Heart right ventricle (tissue), 16 donors: ENCODE measurements at regions not wholly inside any gene's neighbourhood (a gene's known extent, or its start where the extent isn't known, plus 50 kb on each side); places are given as distances from the start of the nearest gene placed in this dataset.

Experiments
- ATAC-seq, 8 donors: fragments of 200-7000 bp; cut with Tn5 transposase; one replicate each; pipeline ENCODE4 v1.9.1; 2020; ENCODE audit warnings: mild to moderate bottlenecking in 8 of 8, moderate library complexity in 8 of 8, moderate number of reproducible peaks in 1 of 8
- DNase-seq, 2 donors: peaks; one replicate each; pipeline ENCODE4 v3.0.0-alpha.2; 2020
- H3K27ac ChIP-seq, 10 donors: fragments of 200-600 bp; sonication (generic) in 2 of 10; one replicate each; pipeline versions ENCODE4 v1.5.0 to v1.8.0; 2020 to 2022; ENCODE audit warnings: mild to moderate bottlenecking in 3 of 10
- H3K27me3 ChIP-seq, 7 donors: fragments of 200-600 bp; one replicate each; pipeline ENCODE4 v1.8.0; 2021 to 2022; ENCODE audit warnings: mild to moderate bottlenecking in 2 of 7
- H3K36me3 ChIP-seq, 9 donors: fragments of 200-600 bp; sonication (generic) in 1 of 9; one replicate each; pipeline versions ENCODE4 v1.5.0 to v1.8.0; 2020 to 2022; ENCODE audit warnings: mild to moderate bottlenecking in 2 of 9
- H3K4me1 ChIP-seq, 9 donors: fragments of 200-600 bp; sonication (generic) in 1 of 9; one replicate each; pipeline versions ENCODE4 v1.5.0 to v1.8.0; 2020 to 2022; ENCODE audit warnings: mild to moderate bottlenecking in 4 of 9
- H3K4me3 ChIP-seq, 10 donors: fragments of 200-600 bp; sonication (generic) in 2 of 10; one replicate each; pipeline versions ENCODE4 v1.5.0 to v1.8.0; 2020 to 2022; ENCODE audit warnings: mild to moderate bottlenecking in 7 of 10, moderate library complexity in 2 of 10
- H3K9me3 ChIP-seq, 11 donors: fragments of 200-600 bp in 10 of 11; sonication (generic) in 2 of 11; one replicate each; pipeline versions ENCODE4 v1.5.0 to v1.8.0; 2013 to 2022; ENCODE audit warnings: mild to moderate bottlenecking in 2 of 11, control low read depth in 1 of 11, moderate library complexity in 1 of 11
- WGBS, 2 donors: extraction: QIAGEN DNeasy Blood & Tissue Kit; methylation state at CpG; one replicate each; pipeline ENCODE4 v1.1.7; 2013; ENCODE audit warnings: inconsistent platforms in 1 of 2; 5-methylcytosine and 5-hydroxymethylcytosine counted together
- intact Hi-C, 10 donors: fragments of 100-400 bp; cut with DNase I; formaldehyde crosslinking; loops; one replicate each; pipeline versions ENCODE4 v1.11.1 to v1.14.2; 2022
- TF ChIP-seq, protein P1 (sequence below), 9 donors: fragments of 200-600 bp; sonication (generic) in 2 of 9; IDR thresholded peaks; one replicate each; pipeline versions ENCODE4 v1.5.0 to v1.8.0; 2021 to 2022; ENCODE audit warnings: antibody characterized with exemption in 9 of 9, mild to moderate bottlenecking in 5 of 9, moderate library complexity in 1 of 9
- donor health status: Arrhythmogenic right ventricular cardiomyopathy.
- donor health status: ischemic (EF 13 %, LVEDD 7.1; RV severe dilation, severe dysfunction).
- donor health status: healthy with polysubstance abuse.
- donor health status: DM: no; HTN: yes; CAD: no.
- donor health status: DM: no; HTN: no; CAD: no.
- donor health status: ischemic (EF 25% LVEDD 6.9; RV normal size, moderate dysfunction).
- donor health status: ischemic (EF 25% LVEDD 5.7; RV mildly dilated, moderate dysfunction).
- donor health status: healthy.
- donor health status: DM: yes; HTN: yes; CAD: no.
- donor health status: Ischemic cardiomyopathy.
- donor health status: ischemic (EF 35%, LVEDD 5.7; RV mildly dilated, moderate dysfunction).
- donor health status: nonischemic (EF 11% LVEDD 7.7; RV severe dilation, severe dysfunction).
- donor health status: DM: yes; HTN: yes; CAD: no.
- donor health status: PGD.
- donor health status: ischemic (EF 29% LVEDD 5.4; RV normal size, mild dysfunction).
- donor health status: nonischemic (EF 23%, LVEDD 6.1; RV moderate dilation, normal function).

DNA sequence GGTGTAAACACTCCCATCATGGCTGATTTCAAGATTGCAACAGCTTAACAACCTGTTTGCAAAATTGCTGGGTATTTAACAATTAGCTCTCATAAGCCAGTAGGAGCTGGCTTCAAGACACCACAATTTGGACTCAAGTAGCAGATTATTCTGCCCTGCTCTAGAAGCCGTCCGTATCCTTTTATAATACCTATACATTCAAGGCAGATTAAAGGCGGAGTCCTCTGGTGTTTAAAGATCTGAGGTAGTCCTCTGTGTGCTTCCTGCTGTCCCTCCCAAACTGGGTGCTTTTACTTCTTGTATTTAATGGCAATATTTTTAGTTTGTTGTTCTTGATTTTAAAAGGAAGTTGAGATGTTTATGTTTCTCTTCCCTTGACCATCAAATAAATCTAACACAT, 62.2 kb upstream of the SOX4 start:
- no peak for ATAC-seq
- intact Hi-C loops: no loop called here
- DNase-seq: no peak
- Histone ChIP-seq H3K4me3 (no peak overlapping the region), H3K36me3 (no peaks in the 10 kb centered on the region), H3K27me3 (no peaks in the 10 kb centered on the region), H3K9me3 (no peaks in the 10 kb centered on the region), H3K27ac (no peak overlapping the region), H3K4me1 (no peaks in the 10 kb centered on the region)
- WGBS, 2 donors: 75 to 95% methylated on average over 3 of the region's 3 CpGs
- TF ChIP-seq, protein P1, sequence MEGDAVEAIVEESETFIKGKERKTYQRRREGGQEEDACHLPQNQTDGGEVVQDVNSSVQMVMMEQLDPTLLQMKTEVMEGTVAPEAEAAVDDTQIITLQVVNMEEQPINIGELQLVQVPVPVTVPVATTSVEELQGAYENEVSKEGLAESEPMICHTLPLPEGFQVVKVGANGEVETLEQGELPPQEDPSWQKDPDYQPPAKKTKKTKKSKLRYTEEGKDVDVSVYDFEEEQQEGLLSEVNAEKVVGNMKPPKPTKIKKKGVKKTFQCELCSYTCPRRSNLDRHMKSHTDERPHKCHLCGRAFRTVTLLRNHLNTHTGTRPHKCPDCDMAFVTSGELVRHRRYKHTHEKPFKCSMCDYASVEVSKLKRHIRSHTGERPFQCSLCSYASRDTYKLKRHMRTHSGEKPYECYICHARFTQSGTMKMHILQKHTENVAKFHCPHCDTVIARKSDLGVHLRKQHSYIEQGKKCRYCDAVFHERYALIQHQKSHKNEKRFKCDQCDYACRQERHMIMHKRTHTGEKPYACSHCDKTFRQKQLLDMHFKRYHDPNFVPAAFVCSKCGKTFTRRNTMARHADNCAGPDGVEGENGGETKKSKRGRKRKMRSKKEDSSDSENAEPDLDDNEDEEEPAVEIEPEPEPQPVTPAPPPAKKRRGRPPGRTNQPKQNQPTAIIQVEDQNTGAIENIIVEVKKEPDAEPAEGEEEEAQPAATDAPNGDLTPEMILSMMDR (IDR thresholded peaks at IDR 0.05): no peak

DNA sequence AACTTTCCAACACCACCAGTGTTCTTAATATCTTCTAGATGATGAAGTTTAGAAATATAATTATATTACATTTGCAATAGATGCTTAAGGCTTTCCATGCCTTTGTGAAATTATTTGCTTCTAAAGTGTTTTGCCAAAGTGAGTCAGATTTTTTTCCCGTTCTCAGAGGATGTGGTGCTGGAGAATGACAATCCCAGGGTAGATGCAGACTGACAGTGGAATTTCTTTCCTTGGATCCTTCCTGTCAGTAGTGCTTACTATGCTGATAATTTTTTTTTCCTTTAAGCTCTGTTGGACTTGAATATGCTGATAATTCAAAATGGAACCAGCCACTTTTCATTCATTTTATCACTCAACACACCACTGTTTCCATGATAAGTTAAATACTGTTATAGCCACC, 59.9 kb upstream of the SOX4 start:
- Histone ChIP-seq H3K4me3 (no peak overlapping the region), H3K9me3 (no peaks in the 10 kb centered on the region), H3K4me1 (no peaks in the 10 kb centered on the region), H3K36me3 (no peaks in the 10 kb centered on the region), H3K27ac (no peak overlapping the region), H3K27me3 (no peaks in the 10 kb centered on the region)
- ATAC-seq (no peak), DNase-seq (no peak)
- 39 to 66% methylated on average over 1 of the region's 1 CpG for WGBS, 2 donors
- TF ChIP-seq, protein P1 (IDR thresholded peaks at IDR 0.05): no peak
- intact Hi-C loops: no loop called here

DNA sequence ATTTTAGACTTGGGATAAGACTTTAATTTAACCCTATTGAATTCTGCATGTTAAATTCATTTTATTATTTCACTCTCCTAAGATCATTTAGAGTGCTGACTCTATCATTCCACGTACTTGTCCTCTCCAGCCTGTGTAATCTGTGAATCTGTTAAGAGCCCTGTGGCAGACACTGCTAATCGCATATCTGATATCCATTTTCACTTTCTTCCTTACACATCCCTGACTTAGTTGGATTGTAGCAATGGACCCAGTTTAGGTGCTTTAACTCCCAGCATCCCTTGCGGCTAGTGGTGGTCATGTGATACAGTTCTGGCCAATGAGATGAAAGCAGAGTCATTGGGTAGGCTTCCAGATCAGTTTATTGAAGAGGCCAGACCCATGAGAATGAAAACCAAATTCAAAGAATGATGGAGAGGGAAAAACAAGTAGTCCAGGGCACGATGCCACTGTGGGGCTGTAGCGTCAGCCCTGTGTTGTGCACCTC, 57.2 kb upstream of the SOX4 start:
- Histone ChIP-seq H3K27me3 (no peaks in the 10 kb centered on the region), H3K36me3 (no peaks in the 10 kb centered on the region), H3K27ac (no peak overlapping the region), H3K4me3 (no peak overlapping the region), H3K4me1 (no peaks in the 10 kb centered on the region), H3K9me3 (no peaks in the 10 kb centered on the region)
- DNase-seq: no peak
- no peak for ATAC-seq
- 96% methylated on average over 5 of the region's 5 CpGs for WGBS, 2 donors
- intact Hi-C loops: no loop called here
- TF ChIP-seq, protein P1 (IDR thresholded peaks at IDR 0.05): no peak

DNA sequence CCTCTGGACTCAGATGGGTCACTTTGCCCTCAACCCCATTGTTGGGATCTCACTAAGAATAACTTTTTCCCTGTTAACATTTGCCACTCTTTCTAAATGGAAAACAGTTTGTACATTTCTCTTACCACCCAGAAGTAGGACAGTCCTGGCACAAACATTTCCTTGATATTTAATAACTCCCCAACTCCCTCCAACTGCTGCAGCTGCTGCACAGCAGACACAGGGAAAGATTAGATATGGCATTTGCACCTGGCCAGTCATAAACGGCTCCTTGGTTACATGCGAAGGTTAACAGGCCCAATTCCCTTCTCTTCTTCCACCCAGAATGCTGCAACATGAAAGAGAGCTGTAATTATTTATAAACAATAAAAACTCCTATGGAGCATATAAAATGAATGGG, 55.9 kb upstream of the SOX4 start:
- Histone ChIP-seq H3K36me3 (no peaks in the 10 kb centered on the region), H3K27ac (no peak overlapping the region), H3K9me3 (no peaks in the 10 kb centered on the region), H3K4me3 (no peak overlapping the region), H3K4me1 (no peaks in the 10 kb centered on the region), H3K27me3 (no peaks in the 10 kb centered on the region)
- WGBS, 2 donors: 60 to 66% methylated on average over 2 of the region's 2 CpGs
- ATAC-seq (no peak), DNase-seq (no peak)
- TF ChIP-seq, protein P1 (IDR thresholded peaks at IDR 0.05): no peak
- intact Hi-C loops: no loop called here
